ENCODE measurements at regions not wholly inside any gene's neighbourhood (a gene's known extent, or its start where the extent isn't known, plus 50 kb on each side); places are given as distances from the start of the nearest gene placed in this dataset.
A peak's percentile ranks its signal among the peaks of the same experiment; 100 is the strongest.

DNA sequence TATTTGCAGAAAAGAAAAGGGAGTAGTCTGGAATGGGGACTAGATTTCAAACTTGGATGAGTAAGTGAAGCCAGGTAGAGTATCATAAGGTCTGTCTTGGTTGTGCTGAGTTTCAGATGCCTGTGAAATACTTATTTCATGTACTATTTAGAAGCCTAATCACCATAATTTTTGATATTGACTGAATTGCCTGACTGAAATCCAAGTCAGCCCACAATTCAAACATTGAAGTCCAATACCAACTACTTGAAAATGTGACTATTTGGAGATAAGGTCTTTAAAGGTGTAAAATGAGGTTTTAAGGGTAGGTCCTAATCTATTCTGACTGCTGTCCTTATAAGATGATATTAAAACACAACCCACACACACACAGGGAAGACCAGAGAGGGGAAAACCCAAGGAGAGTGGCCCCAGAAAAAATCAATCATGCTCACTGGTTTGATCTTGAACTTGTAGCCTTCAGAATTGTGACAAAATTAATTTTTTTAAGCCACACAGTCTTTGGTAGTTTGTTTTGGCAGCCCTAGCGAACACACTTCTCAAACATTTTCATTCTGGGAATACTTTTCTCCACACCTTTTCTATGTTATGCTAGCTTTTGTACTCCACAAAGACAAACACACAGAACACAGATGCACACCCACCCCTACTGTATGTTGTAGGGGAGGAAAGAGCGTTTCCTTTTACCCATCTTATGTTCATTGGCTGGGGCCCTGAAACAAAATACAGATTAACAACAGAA lies 126.3 kb downstream of the HFE start:
- intact Hi-C loops (cut with micrococcal nuclease; ENCODE audit: unreplicated experiment) = no loop called here
- no peaks in the 10 kb centered on the region for H3K9me3 ChIP-seq (ENCODE audit: low read depth, low read length, poor library complexity, severe bottlenecking)
- H3K27ac ChIP-seq (ENCODE audit: low read depth, low read length, poor library complexity, severe bottlenecking) = no peak overlapping the region
- no peaks in the 10 kb centered on the region for H3K36me3 ChIP-seq (ENCODE audit: insufficient read depth, low read length, poor library complexity, severe bottlenecking)
- POLR2A ChIA-PET (ENCODE audit: low non-redundant PET) = no interaction called here
- DNase-seq (ENCODE audit: low spot score) = no peak
- CTCF ChIA-PET = no interaction called here
- TF ChIP-seq, protein P1, sequence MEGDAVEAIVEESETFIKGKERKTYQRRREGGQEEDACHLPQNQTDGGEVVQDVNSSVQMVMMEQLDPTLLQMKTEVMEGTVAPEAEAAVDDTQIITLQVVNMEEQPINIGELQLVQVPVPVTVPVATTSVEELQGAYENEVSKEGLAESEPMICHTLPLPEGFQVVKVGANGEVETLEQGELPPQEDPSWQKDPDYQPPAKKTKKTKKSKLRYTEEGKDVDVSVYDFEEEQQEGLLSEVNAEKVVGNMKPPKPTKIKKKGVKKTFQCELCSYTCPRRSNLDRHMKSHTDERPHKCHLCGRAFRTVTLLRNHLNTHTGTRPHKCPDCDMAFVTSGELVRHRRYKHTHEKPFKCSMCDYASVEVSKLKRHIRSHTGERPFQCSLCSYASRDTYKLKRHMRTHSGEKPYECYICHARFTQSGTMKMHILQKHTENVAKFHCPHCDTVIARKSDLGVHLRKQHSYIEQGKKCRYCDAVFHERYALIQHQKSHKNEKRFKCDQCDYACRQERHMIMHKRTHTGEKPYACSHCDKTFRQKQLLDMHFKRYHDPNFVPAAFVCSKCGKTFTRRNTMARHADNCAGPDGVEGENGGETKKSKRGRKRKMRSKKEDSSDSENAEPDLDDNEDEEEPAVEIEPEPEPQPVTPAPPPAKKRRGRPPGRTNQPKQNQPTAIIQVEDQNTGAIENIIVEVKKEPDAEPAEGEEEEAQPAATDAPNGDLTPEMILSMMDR (conservative IDR thresholded peaks at IDR 0.05; ENCODE audit: low read depth, low read length) = no peak
- TF ChIP-seq EZH2 (IDR thresholded peaks at IDR 0.05; ENCODE audit: borderline replicate concordance, low read depth, low read length, poor library complexity, severe bottlenecking) = no peak
- no peaks in the 10 kb centered on the region for H3K4me1 ChIP-seq (ENCODE audit: insufficient read depth, low read length, poor library complexity, severe bottlenecking)
- BruUV-seq (replicated peaks) = no TSS peak
- no peak overlapping the region for H3K4me3 ChIP-seq (ENCODE audit: low read depth, low read length, poor library complexity, severe bottlenecking)
- H3K27me3 ChIP-seq (replicated peaks; ENCODE audit: insufficient read depth, low read depth, low read length, poor library complexity) = no peaks in the 10 kb centered on the region

DNA sequence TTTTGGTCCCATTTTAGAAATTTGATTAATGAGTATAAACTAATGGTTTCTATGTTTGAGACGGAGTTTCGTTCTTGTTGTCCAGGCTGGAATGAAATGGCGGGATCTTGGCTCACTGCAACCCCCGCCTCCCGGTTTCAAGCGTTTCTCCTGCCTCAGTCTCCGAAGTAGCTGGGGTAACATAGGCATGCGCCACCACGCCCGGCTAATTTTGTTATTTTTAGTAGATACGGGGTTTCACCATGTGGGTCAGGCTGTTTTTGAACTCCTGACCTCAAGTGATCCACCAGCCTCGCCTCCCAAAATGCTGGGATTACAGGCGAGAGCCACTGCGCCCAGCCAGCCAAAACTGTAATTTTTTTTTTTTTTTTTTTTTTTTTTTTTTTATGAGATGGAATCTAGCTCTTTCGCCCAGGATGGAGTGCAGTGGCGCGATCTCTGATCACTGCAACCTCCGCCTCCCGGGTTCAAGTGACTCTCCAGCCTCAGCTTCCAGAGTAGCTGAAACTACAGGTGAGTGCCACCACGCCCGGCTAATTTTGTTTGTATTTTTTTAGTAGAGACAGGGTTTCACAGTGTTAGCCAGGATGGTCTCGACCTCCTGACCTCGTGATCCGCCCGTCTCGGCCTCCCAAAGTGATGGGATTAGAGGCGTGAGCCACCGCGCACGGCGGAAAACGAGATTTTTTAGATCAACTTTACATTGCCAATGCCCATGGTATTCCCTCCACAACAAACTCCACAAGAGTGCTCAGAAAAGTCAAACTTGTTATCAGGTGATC lies 127.8 kb downstream of the HFE start:
- no peaks in the 10 kb centered on the region for H3K27me3 ChIP-seq (replicated peaks; ENCODE audit: insufficient read depth, low read depth, low read length, poor library complexity)
- H3K4me3 ChIP-seq (ENCODE audit: low read depth, low read length, poor library complexity, severe bottlenecking) = peak overlapping the region; percentile 62
- DNase-seq (ENCODE audit: low spot score) = no peak
- POLR2A ChIA-PET (ENCODE audit: low non-redundant PET) = interaction anchor here (0.6 to 2.9 kb wide), 3 partner anchors 9 to 55 kb away, joined by 5 to 85 read pairs (median 7); a partner anchor contains a TSS
- CTCF ChIA-PET = no interaction called here
- intact Hi-C loops (cut with micrococcal nuclease; ENCODE audit: unreplicated experiment) = loop anchor here (5.0 kb wide), 2 partner anchors 57 to 158 kb away; a partner anchor contains a TSS
- no peak for TF ChIP-seq EZH2 (IDR thresholded peaks at IDR 0.05; ENCODE audit: borderline replicate concordance, low read depth, low read length, poor library complexity, severe bottlenecking)
- TF ChIP-seq, protein P1 (conservative IDR thresholded peaks at IDR 0.05; ENCODE audit: low read depth, low read length) = no peak
- no TSS peak for BruUV-seq (replicated peaks)
- H3K27ac ChIP-seq (ENCODE audit: low read depth, low read length, poor library complexity, severe bottlenecking) = peak overlapping the region; percentile 92
- H3K36me3 ChIP-seq (ENCODE audit: insufficient read depth, low read length, poor library complexity, severe bottlenecking) = no peaks in the 10 kb centered on the region
- H3K4me1 ChIP-seq (ENCODE audit: insufficient read depth, low read length, poor library complexity, severe bottlenecking) = peaks cover 3% of the 10 kb centered on the region
- H3K9me3 ChIP-seq (ENCODE audit: low read depth, low read length, poor library complexity, severe bottlenecking) = no peaks in the 10 kb centered on the region

DNA sequence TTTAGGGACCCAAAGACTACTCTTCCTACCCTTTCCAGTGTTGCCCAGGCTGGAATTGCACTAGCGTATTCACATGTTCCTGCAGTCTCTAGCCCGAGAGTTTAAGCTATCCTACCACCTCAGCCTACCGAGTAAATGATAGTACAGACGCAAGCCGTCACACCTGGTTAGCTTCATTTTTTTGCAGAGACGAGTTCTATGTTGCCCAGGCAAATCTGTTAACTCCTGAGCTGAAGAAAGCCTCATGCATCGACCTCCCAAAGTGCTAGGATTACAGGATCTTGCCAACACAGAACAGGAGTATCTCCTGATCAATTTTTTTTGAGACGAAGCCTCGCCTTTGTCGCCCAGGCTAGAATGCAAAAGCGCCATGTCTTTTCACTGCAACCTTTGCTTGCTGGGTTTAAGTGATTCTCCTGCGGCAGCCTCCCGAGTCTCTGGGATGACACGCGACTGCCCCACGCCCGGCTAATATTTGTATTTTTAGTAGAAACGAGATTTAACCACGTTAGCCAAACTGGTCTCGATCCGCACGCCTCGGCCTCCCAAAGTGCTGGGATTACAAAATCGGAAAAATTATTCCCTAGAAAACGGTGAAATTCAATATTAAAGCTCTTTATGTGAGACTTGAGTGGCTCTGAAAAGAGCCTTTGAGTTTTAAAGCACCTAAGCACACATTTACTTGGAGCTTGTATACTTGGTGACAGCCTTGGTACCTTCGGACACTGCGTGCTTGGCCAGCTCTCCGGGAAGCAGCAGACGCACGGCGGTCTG lies 128.5 kb downstream of the HFE start:
- no peak for TF ChIP-seq EZH2 (IDR thresholded peaks at IDR 0.05; ENCODE audit: borderline replicate concordance, low read depth, low read length, poor library complexity, severe bottlenecking)
- TF ChIP-seq, protein P1 (conservative IDR thresholded peaks at IDR 0.05; ENCODE audit: low read depth, low read length) = no peak
- DNase-seq (ENCODE audit: low spot score) = peak; percentile 61
- no TSS peak for BruUV-seq (replicated peaks)
- no peaks in the 10 kb centered on the region for H3K9me3 ChIP-seq (ENCODE audit: low read depth, low read length, poor library complexity, severe bottlenecking)
- peaks cover 3% of the 10 kb centered on the region for H3K4me1 ChIP-seq (ENCODE audit: insufficient read depth, low read length, poor library complexity, severe bottlenecking)
- ChIA-PET POLR2A (ENCODE audit: low non-redundant PET) (interaction anchor here (0.5 to 2.9 kb wide), 14 partner anchors 10 to 184 kb away, joined by 4 to 85 read pairs (median 8); a partner anchor contains a TSS), CTCF (no interaction called here)
- intact Hi-C loops (cut with micrococcal nuclease; ENCODE audit: unreplicated experiment) = loop anchor here (1.0 to 5.0 kb wide), 3 partner anchors 36 to 158 kb away; a partner anchor contains a TSS
- no peaks in the 10 kb centered on the region for H3K36me3 ChIP-seq (ENCODE audit: insufficient read depth, low read length, poor library complexity, severe bottlenecking)
- H3K27me3 ChIP-seq (replicated peaks; ENCODE audit: insufficient read depth, low read depth, low read length, poor library complexity) = no peaks in the 10 kb centered on the region
- H3K27ac ChIP-seq (ENCODE audit: low read depth, low read length, poor library complexity, severe bottlenecking) = peak overlapping the region; percentile 92
- peak overlapping the region; percentile 62 for H3K4me3 ChIP-seq (ENCODE audit: low read depth, low read length, poor library complexity, severe bottlenecking)

All from A673 (cell line).